GM18907 (cell line): ENCODE measurements at regions not wholly inside any gene's neighbourhood (a gene's known extent, or its start where the extent isn't known, plus 50 kb on each side); places are given as distances from the start of the nearest gene placed in this dataset.
"Not testable (repeated sequence)": the region's sequence is repeated elsewhere in the genome, so short reads cannot be mapped to it uniquely, and the experiment has no call there.

Experiments
- ATAC-seq: cut with Tn5 transposase; IDR thresholded peaks from one replicate; pipeline ENCODE4 v1.9.1; 2021; ENCODE audit warnings: mild to moderate bottlenecking, moderate library complexity; ENCODE audit not compliant: unreplicated experiment

- ATAC-seq: no peak
Measured at GRCh38 chr7:12002428-12002827, 170.4 kb upstream of the THSD7A start.

- no peak for ATAC-seq
Measured at GRCh38 chr7:12004581-12004980, 172.6 kb upstream of the THSD7A start.

- ATAC-seq: no peak
Measured at GRCh38 chr7:12007576-12007975, 175.6 kb upstream of the THSD7A start.

GRCh38 chr7:12013983-12014382, 182.0 kb upstream of the THSD7A start:
- ATAC-seq: no peak

GRCh38 chr7:12016439-12016838, 184.4 kb upstream of the THSD7A start:
- ATAC-seq: no peak

- no peak for ATAC-seq
Measured at GRCh38 chr7:12017046-12017445, 185.0 kb upstream of the THSD7A start.

- ATAC-seq: not testable (repeated sequence)
Measured at GRCh38 chr7:12022011-12022410, 189.1 kb upstream of the TMEM106B start.

- no peak for ATAC-seq
Measured at GRCh38 chr7:12025246-12025645, 185.8 kb upstream of the TMEM106B start.

GRCh38 chr7:12028508-12028907, 182.6 kb upstream of the TMEM106B start:
- no peak for ATAC-seq

GRCh38 chr7:12030116-12030515, 181.0 kb upstream of the TMEM106B start:
- no peak for ATAC-seq

- no peak for ATAC-seq
Measured at GRCh38 chr7:12031186-12031585, 179.9 kb upstream of the TMEM106B start.

GRCh38 chr7:12031638-12032037, 179.5 kb upstream of the TMEM106B start:
- ATAC-seq: peak; percentile 56

- no peak for ATAC-seq
Measured at GRCh38 chr7:12032146-12032545, 178.9 kb upstream of the TMEM106B start.

- not testable (repeated sequence) for ATAC-seq
Measured at GRCh38 chr7:12043457-12043856, 167.6 kb upstream of the TMEM106B start.

GRCh38 chr7:12052211-12052610, 158.9 kb upstream of the TMEM106B start:
- ATAC-seq: no peak

GRCh38 chr7:12053561-12053960, 157.5 kb upstream of the TMEM106B start:
- no peak for ATAC-seq

- ATAC-seq: no peak
Measured at GRCh38 chr7:12054830-12055229, 156.3 kb upstream of the TMEM106B start.

- ATAC-seq: no peak
Measured at GRCh38 chr7:12056381-12056780, 154.7 kb upstream of the TMEM106B start.

GRCh38 chr7:12056977-12057376, 154.1 kb upstream of the TMEM106B start:
- no peak for ATAC-seq

GRCh38 chr7:12062062-12062461, 149.0 kb upstream of the TMEM106B start:
- no peak for ATAC-seq

- ATAC-seq: no peak
Measured at GRCh38 chr7:12064586-12065127, 146.4 kb upstream of the TMEM106B start.

- no peak for ATAC-seq
Measured at GRCh38 chr7:12066004-12066403, 145.1 kb upstream of the TMEM106B start.

- ATAC-seq: peak; percentile 43
Measured at GRCh38 chr7:12066521-12066920, 144.6 kb upstream of the TMEM106B start.
